COLO668 (cell line): ENCODE measurements at regions not wholly inside any gene's neighbourhood (a gene's known extent, or its start where the extent isn't known, plus 50 kb on each side); places are given as distances from the start of the nearest gene placed in this dataset.

Experiments
- DNase-seq: peaks from one replicate; lab custom pipeline; 2025; ENCODE audit not compliant: unreplicated experiment; lab: John Stamatoyannopoulos, UW

DNA sequence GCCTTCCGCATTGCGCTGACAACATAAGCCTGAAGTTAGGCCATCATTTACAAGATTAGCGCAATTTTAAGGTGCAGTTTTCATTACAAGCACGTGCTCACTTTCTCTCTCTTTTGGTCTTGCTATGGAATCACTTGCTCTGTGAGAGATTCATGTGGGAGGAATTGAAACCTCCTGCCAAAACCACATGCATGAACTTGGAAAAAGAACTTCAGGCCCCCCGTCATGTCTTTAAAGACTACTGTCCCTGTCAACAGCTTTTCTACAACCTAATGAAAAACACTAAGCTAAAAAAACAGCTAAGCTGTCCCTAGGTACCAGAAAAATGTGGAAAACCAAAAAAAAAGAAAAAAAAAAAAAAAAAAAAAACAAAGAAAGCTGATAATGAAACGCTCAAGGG lies 1707.6 kb upstream of the RAG2 start:
- DNase-seq, result no peak

- no peak for DNase-seq
These were observed 1706.9 kb upstream of the RAG2 start for GRCh38 chr11:38304926-38305325.

DNA sequence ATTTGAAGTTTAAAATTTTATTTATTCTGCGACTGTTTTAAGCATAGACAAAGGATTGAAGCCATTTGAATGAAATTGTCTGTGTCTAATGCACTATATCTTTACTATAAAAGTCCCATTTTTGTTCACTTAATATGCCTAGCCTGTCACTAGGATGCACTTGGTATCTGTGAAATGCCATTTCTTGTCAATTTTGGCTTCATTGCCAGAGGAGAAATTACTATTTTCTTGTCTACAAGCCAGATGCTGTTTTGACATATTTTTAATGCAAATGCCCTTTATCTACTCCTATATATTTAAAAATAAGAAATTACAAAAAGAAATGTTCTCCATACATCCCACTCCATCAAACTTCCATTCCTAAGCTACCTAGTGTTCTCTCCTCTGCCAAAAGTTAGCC lies 1704.5 kb upstream of the RAG2 start:
- no peak for DNase-seq

DNA sequence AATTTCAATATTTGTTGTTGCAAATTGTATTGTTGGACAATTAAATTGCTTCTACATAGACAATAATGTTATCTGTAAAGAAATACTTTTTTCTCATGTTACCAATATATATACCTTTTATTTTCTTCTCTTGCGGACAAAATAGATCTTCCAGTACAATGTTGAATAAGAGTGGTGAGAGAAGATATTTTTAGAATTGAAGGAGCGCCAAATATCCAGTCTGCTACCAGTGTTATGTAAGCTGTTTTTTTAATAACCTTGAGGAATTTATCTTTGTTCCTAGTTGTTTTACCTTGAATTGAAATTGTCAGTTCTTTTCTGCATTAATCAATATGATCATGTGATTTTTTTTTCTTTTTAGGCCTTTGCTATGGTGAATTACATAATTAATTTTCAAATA lies 1702.5 kb upstream of the RAG2 start:
- DNase-seq, result no peak

DNA sequence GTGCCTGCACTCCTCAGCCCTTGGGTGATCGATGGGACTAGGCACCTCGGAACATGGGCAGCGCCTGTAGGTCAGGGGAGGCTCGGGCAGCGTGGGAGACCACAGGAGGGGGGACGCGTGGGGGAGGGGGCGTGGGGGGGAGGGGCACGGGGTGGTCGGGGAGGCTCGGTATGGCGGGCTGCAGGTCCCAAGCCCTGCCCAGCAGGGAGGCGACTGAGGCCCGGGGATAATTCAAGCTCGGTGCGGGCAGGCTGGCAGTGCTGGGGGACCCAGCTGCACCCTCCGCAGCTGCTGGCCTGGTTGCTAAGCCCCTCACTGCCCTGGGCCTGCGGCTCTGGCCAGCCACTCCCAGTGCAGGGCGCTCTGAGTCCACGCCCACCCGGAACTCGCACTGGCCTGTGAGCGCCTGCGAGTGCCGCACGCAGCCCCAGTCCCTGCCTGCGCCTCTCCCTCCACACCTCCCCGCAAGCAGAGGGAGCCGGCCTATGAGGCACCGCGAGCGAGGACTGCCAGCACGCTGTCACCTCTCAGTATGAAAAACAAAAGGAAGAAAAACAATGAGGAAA lies 1698.3 kb upstream of the RAG2 start:
- no peak for DNase-seq

DNA sequence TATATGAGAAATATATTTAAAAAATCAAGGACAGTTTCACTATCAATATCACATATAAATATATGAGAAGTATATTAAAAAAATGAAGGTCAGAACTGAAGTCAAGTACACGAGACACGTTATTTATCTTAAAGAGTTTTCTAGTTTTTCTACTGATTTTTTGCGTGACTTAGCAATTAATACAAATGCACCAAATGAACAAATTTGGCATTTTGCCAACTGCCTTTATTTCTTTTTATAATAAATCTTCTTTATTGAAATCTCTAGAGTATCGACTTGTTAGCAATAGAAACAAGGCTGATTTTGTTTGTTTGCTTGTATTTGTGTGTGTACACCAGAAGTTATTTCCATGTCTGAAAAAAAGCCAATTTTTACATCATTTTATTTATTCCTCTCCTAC lies 1684.7 kb upstream of the RAG2 start:
- no peak for DNase-seq

GRCh38 chr11:38278457-38279141 lies 1680.6 kb upstream of the RAG2 start:
- no peak for DNase-seq

- DNase-seq, result no peak
These were observed 1676.0 kb upstream of the RAG2 start for GRCh38 chr11:38274031-38274430.

DNA sequence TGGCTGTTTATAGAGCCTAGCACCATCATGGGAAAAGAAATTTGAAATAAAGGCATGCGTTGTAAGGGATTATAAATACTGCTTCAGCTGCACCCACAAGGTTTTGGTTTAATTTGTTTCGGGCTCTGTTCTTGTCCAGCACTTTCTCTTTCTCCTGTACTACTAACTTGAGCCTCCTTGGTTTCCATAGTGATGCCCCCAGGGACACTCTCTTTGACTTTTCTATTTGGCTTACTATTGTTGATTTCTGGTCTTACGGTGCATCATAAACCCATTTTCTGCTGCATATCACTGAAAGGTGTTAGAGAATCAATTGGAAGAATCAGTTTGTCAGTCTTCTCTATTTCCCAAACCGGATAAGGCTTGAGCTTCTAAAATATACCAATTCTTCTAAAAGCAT lies 1674.3 kb upstream of the RAG2 start:
- no peak for DNase-seq

DNA sequence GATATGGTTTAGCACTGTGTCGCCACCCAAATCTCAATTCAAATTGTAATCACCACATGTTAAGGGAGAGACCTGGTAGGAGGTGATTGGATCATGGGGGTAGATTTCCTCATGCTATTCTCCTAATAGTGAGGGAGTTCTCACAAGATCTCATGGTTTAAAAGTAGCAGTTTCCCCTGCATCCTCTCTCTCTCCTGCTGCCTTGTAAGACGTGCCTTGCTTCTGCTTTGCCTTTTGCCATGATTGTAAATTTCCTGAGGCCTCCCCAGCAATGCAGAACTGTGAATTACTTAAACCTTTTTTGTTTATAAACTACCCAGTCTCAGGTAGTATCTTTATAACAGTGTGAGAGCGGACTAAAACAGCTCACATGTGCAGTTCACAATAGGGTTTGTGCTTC lies 1668.7 kb upstream of the RAG2 start:
- DNase-seq, result no peak

DNA sequence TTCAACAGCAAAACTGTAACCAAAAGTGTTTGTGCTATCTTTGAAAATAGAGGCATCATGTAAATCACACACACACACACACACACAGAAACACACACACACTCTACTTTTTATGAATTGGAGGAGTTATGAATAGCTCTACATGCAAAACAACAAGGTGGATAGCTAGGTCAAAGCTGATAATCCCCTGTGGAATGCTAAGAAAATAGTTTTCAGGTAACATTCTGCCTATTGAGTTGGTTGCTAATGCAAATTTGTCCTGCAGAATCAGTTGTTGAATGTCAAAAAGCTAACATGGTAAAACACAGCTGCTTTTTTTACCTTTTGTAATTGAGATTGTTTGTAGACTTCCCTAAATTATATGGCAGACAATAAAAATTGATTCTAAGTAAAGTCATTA lies 1658.4 kb upstream of the RAG2 start:
- no peak for DNase-seq

- no peak for DNase-seq
These were observed 1656.9 kb upstream of the RAG2 start for GRCh38 chr11:38254913-38255312.

DNA sequence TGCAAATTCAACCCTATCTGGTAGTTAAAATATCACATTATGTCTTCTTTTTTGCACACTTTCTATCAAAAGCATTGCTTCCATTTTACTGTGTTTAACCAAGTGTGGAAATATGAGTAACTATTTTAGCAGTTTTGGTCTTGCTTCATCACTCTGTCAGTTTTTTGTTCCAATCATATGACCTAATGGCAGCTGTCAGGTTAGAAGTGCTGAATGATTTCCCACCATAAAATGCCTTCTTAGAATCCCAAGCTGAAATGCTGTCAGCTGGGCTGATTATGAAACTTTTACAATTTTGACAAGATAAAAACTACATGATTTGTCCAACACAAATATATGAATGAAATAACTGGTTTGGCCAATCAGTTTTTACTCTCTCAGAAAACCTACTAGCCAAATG lies 1654.6 kb upstream of the RAG2 start:
- DNase-seq, result no peak

GRCh38 chr11:38246451-38246850 lies 1648.4 kb upstream of the RAG2 start:
- no peak for DNase-seq

- DNase-seq, result no peak
These were observed 1628.6 kb upstream of the RAG2 start for GRCh38 chr11:38226684-38227083.

DNA sequence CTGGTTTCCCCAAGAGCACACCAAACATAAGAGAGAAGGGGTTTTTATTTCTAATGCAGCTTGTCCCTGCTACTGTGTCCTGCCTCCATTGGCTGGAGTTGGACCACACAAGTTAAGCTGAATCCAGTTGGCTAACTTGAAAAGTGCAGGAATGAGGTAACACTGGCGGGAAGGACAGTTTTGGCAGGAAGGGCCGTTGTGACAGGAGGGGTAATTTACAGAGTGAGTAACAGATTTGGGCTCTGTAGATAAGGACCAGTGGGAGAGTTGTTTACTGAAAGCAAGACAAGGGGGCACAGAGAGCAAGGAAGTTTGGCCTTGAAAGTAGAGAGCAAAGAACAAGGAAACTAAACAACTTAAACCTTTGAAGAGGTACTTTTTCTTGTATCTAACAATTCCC lies 1623.3 kb upstream of the RAG2 start:
- DNase-seq, result no peak

DNA sequence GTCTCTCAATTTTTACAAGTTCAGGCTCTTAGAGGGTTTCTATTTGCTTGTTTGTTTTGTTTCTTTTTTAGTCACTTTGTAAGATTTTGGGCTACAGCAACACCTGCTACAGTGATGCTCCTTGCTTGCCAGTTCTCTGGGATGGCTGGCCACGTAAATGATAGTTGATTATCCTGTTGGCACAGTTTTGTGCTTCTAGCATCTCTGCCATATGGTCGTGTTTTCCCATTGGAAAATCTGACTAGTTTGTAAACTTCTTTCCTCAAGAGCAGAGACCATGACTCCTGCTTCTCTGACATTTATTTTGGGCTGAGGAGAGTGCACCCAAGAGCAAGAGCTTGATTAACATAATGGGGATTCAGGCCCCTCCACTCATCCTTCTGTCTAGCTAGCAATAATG lies 1621.6 kb upstream of the RAG2 start:
- DNase-seq, result no peak

DNA sequence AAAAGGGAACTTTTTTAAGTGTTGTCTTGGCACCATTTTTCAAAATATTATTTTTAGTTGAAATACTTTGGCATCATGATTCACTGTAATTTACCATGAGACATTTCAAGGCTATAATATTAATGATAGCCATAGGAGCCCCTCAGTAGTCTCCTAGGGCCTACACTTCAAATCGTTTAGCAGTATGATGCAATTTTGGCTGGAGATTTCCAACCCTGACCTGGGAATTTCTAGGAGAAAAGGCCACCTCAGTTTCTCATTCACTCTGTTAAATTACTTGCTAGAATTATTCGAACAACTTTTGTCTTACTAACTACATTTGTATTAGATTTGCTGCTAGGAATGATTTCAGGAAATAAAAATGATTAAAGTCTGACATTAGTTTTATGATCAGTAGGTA lies 1610.9 kb upstream of the RAG2 start:
- no peak for DNase-seq

DNA sequence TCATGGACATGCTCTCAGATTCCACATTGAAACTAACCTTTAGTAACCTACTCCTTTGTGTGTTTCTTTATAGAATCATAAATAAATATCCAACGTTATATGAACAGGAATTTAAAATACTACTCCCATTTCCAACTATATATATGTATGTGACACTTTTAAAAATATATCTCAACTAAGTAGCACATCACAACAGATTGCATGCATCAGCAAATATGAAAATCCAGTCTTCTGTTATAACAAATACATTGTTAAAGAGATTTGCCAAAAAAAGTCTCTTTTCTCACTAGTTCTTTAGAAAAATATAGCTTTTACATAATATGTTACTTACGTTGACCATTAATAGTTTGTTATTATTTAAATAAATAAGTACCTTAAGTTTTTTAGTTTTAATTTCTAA lies 1608.6 kb upstream of the RAG2 start:
- no peak for DNase-seq

- no peak for DNase-seq
These were observed 1593.1 kb upstream of the RAG2 start for GRCh38 chr11:38191101-38191500.

DNA sequence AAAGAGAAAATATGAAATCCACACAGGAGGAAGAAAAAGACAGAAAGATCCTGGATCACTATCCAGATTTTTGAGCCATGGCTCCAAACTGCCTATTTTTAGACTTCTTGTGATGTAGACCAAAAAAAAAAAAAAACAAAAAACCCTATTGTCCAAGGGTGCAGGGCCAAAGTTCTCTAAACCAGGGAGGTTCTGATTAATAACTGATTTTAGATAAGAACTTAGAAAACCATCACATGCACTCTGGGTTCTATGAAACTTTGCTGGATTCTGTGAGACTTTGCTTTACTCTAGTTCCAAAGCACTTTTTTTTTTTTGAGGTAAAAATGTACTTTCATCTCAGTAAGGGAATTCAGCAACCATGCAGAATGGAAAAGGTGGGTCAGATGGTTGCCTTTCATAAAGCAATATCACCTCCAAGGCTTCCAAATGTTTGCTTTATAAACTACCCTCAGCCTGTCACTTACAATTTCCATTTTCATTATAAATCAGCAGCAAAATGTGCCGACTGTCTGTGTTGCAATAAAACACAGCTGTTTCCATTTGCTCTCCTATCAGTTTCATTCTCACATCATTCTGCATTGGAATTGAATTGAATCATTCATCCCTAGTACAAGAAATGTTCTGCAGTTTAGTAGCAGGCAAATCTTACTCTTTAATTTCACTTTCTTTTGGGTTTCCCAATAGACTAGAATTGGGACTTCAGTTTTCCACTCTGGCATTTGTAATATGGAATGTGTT lies 1584.3 kb upstream of the RAG2 start:
- DNase-seq, result no peak

DNA sequence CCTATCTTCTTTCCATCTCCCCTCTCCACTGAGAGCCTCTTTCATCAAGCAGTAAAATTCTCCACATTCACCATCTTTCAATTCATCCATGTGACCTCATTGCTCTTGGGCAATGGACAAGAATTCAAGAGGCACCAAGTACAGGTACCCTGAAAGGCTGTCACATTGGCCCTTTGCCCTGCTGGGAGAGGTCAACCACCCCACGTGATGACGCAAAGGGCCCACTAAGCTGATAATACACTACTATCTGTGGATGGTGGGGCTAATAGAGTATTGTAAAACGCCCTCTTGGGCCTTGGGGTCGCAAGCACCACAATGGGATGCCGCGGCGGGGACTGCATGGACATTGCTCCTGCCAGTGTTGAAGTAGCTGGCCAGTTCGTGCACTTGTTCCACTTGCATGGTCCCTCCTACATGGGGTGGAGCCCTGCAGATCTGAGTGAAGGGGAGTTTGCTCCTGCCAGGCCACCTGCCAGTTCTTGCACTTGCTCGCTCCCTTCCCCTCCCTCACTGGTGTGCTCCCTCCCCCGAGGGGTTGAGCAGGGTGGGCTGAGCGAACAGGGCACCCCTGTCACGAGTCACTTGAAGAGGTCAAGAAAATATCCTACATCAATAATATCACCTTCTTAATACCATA lies 1578.8 kb upstream of the RAG2 start:
- no peak for DNase-seq
